ENCODE measurements at regions not wholly inside any gene's neighbourhood (a gene's known extent, or its start where the extent isn't known, plus 50 kb on each side); places are given as distances from the start of the nearest gene placed in this dataset.

GRCh38 chr9:108185613-108186012 is 670.2 kb downstream of the ACTL7B start:
- Histone ChIP-seq H3K9me3 (no peaks in the 10 kb centered on the region), H3K4me1 (peaks cover 0 to 31% (median 22%) of the 10 kb centered on the region in 4 donors), H3K36me3 (no peaks in the 10 kb centered on the region), H3K27me3 (no peaks in the 10 kb centered on the region), H3K27ac (peak overlapping the region in 1 of 4 donors; percentile 22), H3K4me3 (no peak overlapping the region)
- intact Hi-C loops (cut with DNase I): no loop called here
- WGBS, 2 donors: 76 to 93% methylated on average over 5 of the region's 5 CpGs
- no peak for TF ChIP-seq POLR2AphosphoS5 (IDR thresholded peaks at IDR 0.05)
- TF ChIP-seq EP300 (IDR thresholded peaks at IDR 0.05): no peak
- no peak for TF ChIP-seq CTCF (IDR thresholded peaks at IDR 0.05)
- TF ChIP-seq POLR2A (IDR thresholded peaks at IDR 0.05): no peak
- no peak for DNase-seq

- intact Hi-C loops (cut with DNase I): no loop called here
- DNase-seq: no peak
- Histone ChIP-seq H3K4me3 (no peak overlapping the region), H3K9me3 (no peaks in the 10 kb centered on the region), H3K36me3 (no peaks in the 10 kb centered on the region), H3K27me3 (no peaks in the 10 kb centered on the region), H3K27ac (peak overlapping the region in 1 of 4 donors; percentile 22), H3K4me1 (peaks cover 0 to 31% (median 22%) of the 10 kb centered on the region in 4 donors)
- WGBS, 2 donors: 19 to 25% methylated on average over 3 of the region's 3 CpGs
- TF ChIP-seq POLR2AphosphoS5 (IDR thresholded peaks at IDR 0.05): peak in 1 of 4 donors; percentile 22
- no peak for TF ChIP-seq CTCF (IDR thresholded peaks at IDR 0.05)
Observed at GRCh38 chr9:108184941-108185340, 670.8 kb downstream of the ACTL7B start.

- Histone ChIP-seq H3K4me3 (no peak overlapping the region), H3K27me3 (no peaks in the 10 kb centered on the region), H3K4me1 (peaks cover 0 to 31% (median 22%) of the 10 kb centered on the region in 4 donors), H3K36me3 (no peaks in the 10 kb centered on the region), H3K9me3 (no peaks in the 10 kb centered on the region), H3K27ac (no peak overlapping the region)
- 93 to 95% methylated on average over 3 of the region's 3 CpGs for WGBS, 2 donors
- intact Hi-C loops (cut with DNase I): no loop called here
- no peak for DNase-seq
- TF ChIP-seq POLR2AphosphoS5 (IDR thresholded peaks at IDR 0.05) (no peak), POLR2A (IDR thresholded peaks at IDR 0.05) (no peak), EP300 (IDR thresholded peaks at IDR 0.05) (no peak), CTCF (IDR thresholded peaks at IDR 0.05) (no peak)
Observed at GRCh38 chr9:108184009-108184408, 671.8 kb downstream of the ACTL7B start.

GRCh38 chr9:108182950-108183381 is 672.8 kb downstream of the ACTL7B start:
- 69 to 73% methylated on average over 5 of the region's 5 CpGs for WGBS, 2 donors
- no peak for DNase-seq
- Histone ChIP-seq H3K27me3 (no peaks in the 10 kb centered on the region), H3K4me1 (peaks cover 0 to 31% (median 21%) of the 10 kb centered on the region in 4 donors), H3K36me3 (no peaks in the 10 kb centered on the region), H3K27ac (no peak overlapping the region), H3K9me3 (no peaks in the 10 kb centered on the region), H3K4me3 (no peak overlapping the region)
- TF ChIP-seq EP300 (IDR thresholded peaks at IDR 0.05): no peak
- TF ChIP-seq POLR2AphosphoS5 (IDR thresholded peaks at IDR 0.05): no peak
- no peak for TF ChIP-seq CTCF (IDR thresholded peaks at IDR 0.05)
- TF ChIP-seq POLR2A (IDR thresholded peaks at IDR 0.05): no peak
- intact Hi-C loops (cut with DNase I): no loop called here

GRCh38 chr9:108182270-108182669 is 673.5 kb downstream of the ACTL7B start:
- WGBS, 2 donors: 94 to 95% methylated on average over 8 of the region's 8 CpGs
- no peaks in the 10 kb centered on the region for H3K36me3 ChIP-seq
- H3K9me3 ChIP-seq: no peaks in the 10 kb centered on the region
- TF ChIP-seq CTCF (IDR thresholded peaks at IDR 0.05) (no peak), EP300 (IDR thresholded peaks at IDR 0.05) (no peak), POLR2A (IDR thresholded peaks at IDR 0.05) (no peak), POLR2AphosphoS5 (IDR thresholded peaks at IDR 0.05) (no peak)
- intact Hi-C loops (cut with DNase I): no loop called here
- H3K27ac ChIP-seq: no peak overlapping the region
- no peak overlapping the region for H3K4me3 ChIP-seq
- H3K4me1 ChIP-seq: peaks cover 0 to 25% (median 15%) of the 10 kb centered on the region in 4 donors
- no peaks in the 10 kb centered on the region for H3K27me3 ChIP-seq
- DNase-seq: no peak
